Trophoblast cell (in vitro differentiated cells and primary cell): ENCODE measurements at regions not wholly inside any gene's neighbourhood (a gene's known extent, or its start where the extent isn't known, plus 50 kb on each side); places are given as distances from the start of the nearest gene placed in this dataset.

ENCODE experiments used
- DNase-seq, 2 donors: peaks; one replicate each; pipeline ENCODE4 v3.0.0-alpha.2; 2016
- H2AFZ ChIP-seq: 2 replicates; pipeline ENCODE4 v1.6.1; 2013; ENCODE audit warnings: low read length, moderate library complexity, mild to moderate bottlenecking; ENCODE audit not compliant: insufficient read depth, poor library complexity
- H2AK5ac ChIP-seq: 2 replicates; pipeline ENCODE4 v1.6.1; 2013; ENCODE audit warnings: mild to moderate bottlenecking, low read length
- H2BK120ac ChIP-seq: 2 replicates; pipeline ENCODE4 v1.6.1; 2013; ENCODE audit warnings: low read length, mild to moderate bottlenecking, moderate library complexity; ENCODE audit not compliant: insufficient read depth, poor library complexity
- H2BK12ac ChIP-seq: 2 replicates; pipeline ENCODE4 v1.6.1; 2013; ENCODE audit warnings: mild to moderate bottlenecking, low read length, moderate library complexity
- H2BK5ac ChIP-seq: 2 replicates; pipeline ENCODE4 v1.6.1; 2013; ENCODE audit warnings: low read length, low read depth, moderate library complexity, mild to moderate bottlenecking; ENCODE audit not compliant: poor library complexity
- H3K14ac ChIP-seq: 2 replicates; pipeline ENCODE4 v1.6.1; 2013; ENCODE audit warnings: mild to moderate bottlenecking, low read length
- H3K18ac ChIP-seq: 2 replicates; pipeline ENCODE4 v1.6.1; 2013; ENCODE audit warnings: mild to moderate bottlenecking, low read length
- H3K23ac ChIP-seq: 2 replicates; pipeline ENCODE4 v1.6.1; 2013; ENCODE audit warnings: low read length
- H3K27ac ChIP-seq: 2 replicates; pipeline ENCODE4 v1.5.1; 2013; ENCODE audit warnings: low read depth, mild to moderate bottlenecking, inconsistent platforms, low read length, moderate library complexity
- H3K27me3 ChIP-seq: 2 replicates; pipeline ENCODE4 v1.6.1; 2013; ENCODE audit warnings: inconsistent platforms, mild to moderate bottlenecking, low read length, moderate library complexity; ENCODE audit not compliant: insufficient read depth
- H3K36me3 ChIP-seq, 2 experiments: 1 replicate in 1 of 2; 2 replicates in 1 of 2; pipeline ENCODE4 v1.6.1; 2013; ENCODE audit warnings: low read length in 2 of 2, mild to moderate bottlenecking in 2 of 2, moderate library complexity in 1 of 2; ENCODE audit not compliant: insufficient read depth in 2 of 2, control insufficient read depth in 1 of 2
- H3K4ac ChIP-seq: 2 replicates; pipeline ENCODE4 v1.6.1; 2013; ENCODE audit warnings: low read depth, mild to moderate bottlenecking, low read length, moderate library complexity
- H3K4me1 ChIP-seq, 2 experiments: 1 replicate in 1 of 2; 2 replicates in 1 of 2; pipeline ENCODE4 v1.6.1; 2013; ENCODE audit warnings: low read length in 2 of 2, mild to moderate bottlenecking in 2 of 2, moderate library complexity in 1 of 2; ENCODE audit not compliant: insufficient read depth in 2 of 2, control insufficient read depth in 1 of 2
- H3K4me2 ChIP-seq: 2 replicates; pipeline ENCODE4 v1.6.1; 2013; ENCODE audit warnings: inconsistent platforms, mild to moderate bottlenecking, low read length, moderate library complexity
- H3K4me3 ChIP-seq: 2 replicates; pipeline ENCODE4 v1.5.1; 2013; ENCODE audit warnings: mild to moderate bottlenecking, low read depth, low read length, inconsistent platforms
- H3K79me1 ChIP-seq: one replicate; pipeline ENCODE4 v1.6.1; 2013; ENCODE audit warnings: low read length
- H3K79me2 ChIP-seq: 2 replicates; pipeline ENCODE4 v1.6.1; 2013; ENCODE audit warnings: low read length, mild to moderate bottlenecking; ENCODE audit not compliant: control insufficient read depth, insufficient read depth, poor library complexity
- H3K9ac ChIP-seq: 2 replicates; pipeline ENCODE4 v1.6.1; 2013; ENCODE audit warnings: mild to moderate bottlenecking, low read length
- H3K9me3 ChIP-seq: 2 replicates; pipeline ENCODE4 v1.6.1; 2013; ENCODE audit warnings: low read depth, mild to moderate bottlenecking, control low read depth, inconsistent platforms, low read length; ENCODE audit not compliant: insufficient read depth
- H4K12ac ChIP-seq: 2 replicates; pipeline ENCODE4 v1.6.1; 2013; ENCODE audit warnings: low read depth, mild to moderate bottlenecking, low read length, moderate library complexity
- H4K8ac ChIP-seq: 2 replicates; pipeline ENCODE4 v1.6.1; 2013; ENCODE audit warnings: low read depth, mild to moderate bottlenecking, low read length, moderate library complexity
- H4K91ac ChIP-seq: one replicate; pipeline ENCODE4 v1.6.1; 2013; ENCODE audit warnings: low read depth, mild to moderate bottlenecking, low read length, moderate library complexity
- WGBS: extraction: QIAGEN DNeasy Blood & Tissue Kit; methylation state at CpG from one replicate; pipeline ENCODE4 v1.1.7; 2013; ENCODE audit warnings: missing lambda C conversion rate; ENCODE audit not compliant: insufficient read length, insufficient coverage; ENCODE audit errors: extremely low coverage; 5-methylcytosine and 5-hydroxymethylcytosine counted together

- H3K23ac ChIP-seq, result no peak overlapping the region
- no peak overlapping the region for H3K18ac ChIP-seq
- no peaks in the 10 kb centered on the region for H3K79me2 ChIP-seq
- no peak overlapping the region for H3K4me2 ChIP-seq
- H2BK5ac ChIP-seq, result no peak overlapping the region
- H3K4ac ChIP-seq, result no peak overlapping the region
- H2AK5ac ChIP-seq, result no peak overlapping the region
- H2AFZ ChIP-seq, result no peak overlapping the region
- peaks cover 0 to 2% of the 10 kb centered on the region in 2 experiments for H3K36me3 ChIP-seq
- DNase-seq, result no peak
- no peak overlapping the region for H4K91ac ChIP-seq
- H3K4me1 ChIP-seq, result no peaks in the 10 kb centered on the region
- H4K8ac ChIP-seq, result no peak overlapping the region
- no peaks in the 10 kb centered on the region for H3K27me3 ChIP-seq
- no peaks in the 10 kb centered on the region for H3K79me1 ChIP-seq
- no peak overlapping the region for H2BK120ac ChIP-seq
- no CpG with 5 or more reads among the region's 2 CpGs for WGBS
- no peak overlapping the region for H3K4me3 ChIP-seq
- no peak overlapping the region for H3K27ac ChIP-seq
- H3K14ac ChIP-seq, result no peak overlapping the region
- no peak overlapping the region for H4K12ac ChIP-seq
- no peak overlapping the region for H2BK12ac ChIP-seq
- H3K9ac ChIP-seq, result no peak overlapping the region
- no peaks in the 10 kb centered on the region for H3K9me3 ChIP-seq
These were observed 156.6 kb downstream of the OPN5 start for GRCh38 chr6:47938405-47938804.

GRCh38 chr6:47936820-47937219, 155.0 kb downstream of the OPN5 start:
- Histone ChIP-seq H4K12ac (no peak overlapping the region), H3K27me3 (no peaks in the 10 kb centered on the region), H3K4me2 (no peak overlapping the region), H3K79me1 (no peaks in the 10 kb centered on the region), H3K4ac (no peak overlapping the region), H3K79me2 (no peaks in the 10 kb centered on the region), H3K27ac (no peak overlapping the region), H2AK5ac (no peak overlapping the region), H3K4me3 (no peak overlapping the region), H4K8ac (no peak overlapping the region), H2AFZ (no peak overlapping the region), H3K9ac (no peak overlapping the region), H3K18ac (no peak overlapping the region), H3K36me3 (peaks cover 0 to 2% of the 10 kb centered on the region in 2 experiments), H2BK12ac (no peak overlapping the region), H3K9me3 (no peaks in the 10 kb centered on the region), H2BK5ac (no peak overlapping the region), H3K4me1 (no peaks in the 10 kb centered on the region), H3K23ac (no peak overlapping the region), H4K91ac (no peak overlapping the region), H2BK120ac (no peak overlapping the region), H3K14ac (no peak overlapping the region)
- DNase-seq, result no peak
- WGBS, result no CpG with 5 or more reads among the region's 2 CpGs

- Histone ChIP-seq H2AFZ (no peak overlapping the region), H3K4me2 (no peak overlapping the region), H3K9me3 (no peaks in the 10 kb centered on the region), H3K23ac (no peak overlapping the region), H2BK5ac (no peak overlapping the region), H3K4me3 (no peak overlapping the region), H3K27ac (no peak overlapping the region), H3K4me1 (no peaks in the 10 kb centered on the region), H3K18ac (no peak overlapping the region), H3K36me3 (peaks cover 0 to 2% of the 10 kb centered on the region in 2 experiments), H4K12ac (no peak overlapping the region), H2BK12ac (no peak overlapping the region), H4K91ac (no peak overlapping the region), H3K79me2 (no peaks in the 10 kb centered on the region), H3K14ac (no peak overlapping the region), H3K9ac (no peak overlapping the region), H4K8ac (no peak overlapping the region), H2BK120ac (no peak overlapping the region), H2AK5ac (no peak overlapping the region), H3K27me3 (no peaks in the 10 kb centered on the region), H3K79me1 (no peaks in the 10 kb centered on the region), H3K4ac (no peak overlapping the region)
- WGBS, result no CpG with 5 or more reads among the region's 6 CpGs
- no peak for DNase-seq
These were observed 152.2 kb downstream of the OPN5 start for GRCh38 chr6:47934023-47934422.

GRCh38 chr6:47932575-47932974, 150.7 kb downstream of the OPN5 start:
- Histone ChIP-seq H2BK5ac (no peak overlapping the region), H3K36me3 (peaks cover 0 to 2% of the 10 kb centered on the region in 2 experiments), H3K4ac (no peak overlapping the region), H4K12ac (no peak overlapping the region), H3K9ac (no peak overlapping the region), H3K27ac (no peak overlapping the region), H4K8ac (no peak overlapping the region), H3K14ac (no peak overlapping the region), H4K91ac (no peak overlapping the region), H2BK120ac (no peak overlapping the region), H3K18ac (no peak overlapping the region), H2AK5ac (no peak overlapping the region), H2AFZ (no peak overlapping the region), H3K4me2 (no peak overlapping the region), H3K27me3 (no peaks in the 10 kb centered on the region), H2BK12ac (no peak overlapping the region), H3K23ac (no peak overlapping the region), H3K4me1 (no peaks in the 10 kb centered on the region), H3K9me3 (no peaks in the 10 kb centered on the region), H3K79me2 (no peaks in the 10 kb centered on the region), H3K4me3 (no peak overlapping the region), H3K79me1 (no peaks in the 10 kb centered on the region)
- no peak for DNase-seq
- no CpG with 5 or more reads among the region's 4 CpGs for WGBS
